HG03103 (cell line): ENCODE measurements at regions not wholly inside any gene's neighbourhood (a gene's known extent, or its start where the extent isn't known, plus 50 kb on each side); places are given as distances from the start of the nearest gene placed in this dataset.

Experiments
- ATAC-seq: cut with Tn5 transposase; IDR thresholded peaks from one replicate; pipeline ENCODE4 v1.9.1; 2021; ENCODE audit warnings: low read depth; ENCODE audit not compliant: unreplicated experiment

DNA sequence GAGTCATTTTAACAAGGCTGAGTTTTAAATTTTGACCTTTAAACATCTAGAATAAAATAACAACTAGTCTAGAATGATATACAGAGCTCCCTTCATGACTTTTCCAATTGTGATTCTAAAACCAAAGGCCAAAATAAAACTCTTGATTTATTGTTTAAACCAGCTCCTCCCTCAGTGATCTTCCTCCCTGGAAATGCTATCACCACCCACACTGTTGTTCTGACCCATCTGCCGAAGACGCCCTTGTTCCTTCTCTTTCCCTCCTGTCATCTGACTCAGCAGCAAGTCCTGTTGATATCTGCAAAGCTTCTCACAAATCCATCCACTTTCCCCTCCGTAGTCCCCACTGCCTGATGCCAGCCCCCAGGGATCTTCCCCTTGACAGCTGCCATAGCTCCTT is 231.6 kb upstream of the DYNLRB2 start:
- no peak for ATAC-seq

DNA sequence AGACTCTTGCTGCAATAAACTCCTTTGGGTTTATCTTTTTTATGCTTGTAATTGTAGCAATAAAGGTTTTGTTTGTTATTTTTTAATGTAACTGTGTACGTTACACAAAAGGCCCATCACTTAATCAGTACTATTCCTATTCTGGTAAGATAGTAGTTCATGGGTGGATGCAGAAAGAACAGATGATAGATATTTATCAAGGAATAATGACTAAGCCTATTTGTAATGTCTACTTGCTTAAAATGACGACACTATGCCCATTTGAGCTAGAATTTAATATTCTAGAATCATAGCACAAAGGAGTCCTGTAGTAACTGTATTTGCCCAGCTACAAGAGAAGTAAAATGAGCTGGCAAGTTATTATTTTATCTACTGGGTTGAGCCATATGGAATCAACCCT is 235.4 kb upstream of the DYNLRB2 start:
- no peak for ATAC-seq

DNA sequence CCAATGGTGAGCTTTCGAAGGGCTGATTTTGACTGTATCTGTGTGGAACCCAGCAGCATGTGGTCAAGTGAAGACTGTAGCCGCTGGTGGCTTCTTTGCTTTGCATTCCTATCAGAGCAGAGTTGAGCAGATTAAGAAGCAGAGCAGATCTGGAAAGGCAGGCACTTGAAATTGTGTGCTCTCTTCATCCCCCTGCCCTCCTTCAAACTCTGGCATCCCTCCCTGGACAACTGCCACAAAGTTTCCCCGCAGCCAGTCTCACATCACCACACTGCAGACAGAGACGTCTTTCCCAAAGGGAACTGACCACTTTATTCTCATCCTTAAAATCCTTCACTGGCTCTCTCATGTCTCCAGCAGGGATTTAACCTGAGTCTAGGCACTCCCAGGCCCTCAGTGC is 237.1 kb upstream of the DYNLRB2 start:
- no peak for ATAC-seq

DNA sequence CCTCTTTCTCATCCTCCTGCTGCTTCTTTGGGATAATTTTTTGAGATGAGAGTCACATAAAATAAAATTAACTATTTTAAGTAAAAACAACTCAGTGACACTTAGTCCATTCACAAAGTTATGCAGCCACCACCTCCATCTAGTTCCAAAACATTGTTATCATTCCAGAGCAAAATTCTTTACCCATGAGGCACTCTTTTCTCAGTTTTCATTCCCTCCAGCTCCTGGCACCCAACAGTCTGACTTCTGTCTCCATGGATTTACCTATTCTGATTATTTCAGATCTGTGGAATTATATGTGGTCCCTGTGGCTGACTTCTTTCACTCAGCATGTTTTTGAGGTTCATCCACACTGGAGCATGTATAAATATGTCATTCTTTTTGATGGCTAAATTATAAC is 239.9 kb upstream of the DYNLRB2 start:
- ATAC-seq: no peak

DNA sequence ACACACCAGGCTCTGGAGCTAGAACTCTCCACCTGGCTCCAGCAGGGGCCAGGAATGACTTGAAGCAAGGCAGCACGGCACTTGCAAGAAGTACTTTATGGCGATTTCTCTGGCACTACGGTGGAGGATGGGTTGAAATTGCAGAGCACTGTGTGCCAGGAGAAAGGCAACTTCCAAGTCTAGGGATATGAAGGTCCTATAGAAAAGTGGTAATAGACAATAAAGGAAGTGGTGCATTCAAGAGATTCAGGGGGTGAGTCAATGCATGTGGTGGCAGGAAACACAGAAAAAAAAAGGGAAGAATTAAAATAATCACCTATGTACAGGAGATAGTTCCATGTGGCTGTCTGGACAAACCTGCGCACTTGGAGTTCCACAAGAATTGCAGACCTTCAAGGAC is 240.3 kb upstream of the DYNLRB2 start:
- ATAC-seq: no peak

DNA sequence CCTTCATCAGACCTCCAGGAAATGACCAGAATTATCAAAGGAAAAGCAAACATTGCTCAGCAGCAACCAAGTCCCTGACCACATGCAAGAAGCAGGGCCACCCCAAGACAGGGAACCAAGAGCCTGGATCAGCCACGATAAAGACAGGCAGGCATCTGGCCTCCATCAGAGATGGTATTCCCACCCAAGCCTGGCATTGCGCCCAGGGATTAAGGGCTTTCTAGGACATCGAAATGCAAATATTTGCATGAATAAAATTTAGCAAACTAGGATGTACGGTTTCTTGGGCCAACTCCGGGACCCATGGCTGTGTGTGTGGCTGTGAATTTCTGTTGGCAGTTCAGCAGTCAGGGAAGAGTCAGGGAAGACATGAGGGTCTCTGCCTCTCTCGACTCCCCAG is 241.4 kb upstream of the DYNLRB2 start:
- no peak for ATAC-seq

DNA sequence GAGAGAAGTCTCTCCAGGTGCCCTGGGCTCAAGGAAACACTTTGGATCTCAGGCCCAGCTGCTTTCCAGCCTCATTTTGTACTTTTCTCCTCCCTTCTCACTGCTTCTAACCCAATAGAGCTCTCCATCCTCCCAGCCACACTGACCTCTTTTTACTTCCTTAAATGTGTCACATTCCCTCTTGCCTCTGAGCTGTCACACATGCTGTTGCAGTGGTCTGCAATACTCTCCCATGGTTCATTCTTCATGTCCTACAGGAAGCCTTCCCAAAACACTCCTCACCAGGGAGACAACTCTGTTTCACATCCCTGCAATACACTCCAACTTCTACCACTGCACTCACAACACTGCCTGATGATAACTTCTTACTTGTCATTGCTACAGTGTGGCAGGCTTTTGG is 242.1 kb upstream of the DYNLRB2 start:
- ATAC-seq: no peak

DNA sequence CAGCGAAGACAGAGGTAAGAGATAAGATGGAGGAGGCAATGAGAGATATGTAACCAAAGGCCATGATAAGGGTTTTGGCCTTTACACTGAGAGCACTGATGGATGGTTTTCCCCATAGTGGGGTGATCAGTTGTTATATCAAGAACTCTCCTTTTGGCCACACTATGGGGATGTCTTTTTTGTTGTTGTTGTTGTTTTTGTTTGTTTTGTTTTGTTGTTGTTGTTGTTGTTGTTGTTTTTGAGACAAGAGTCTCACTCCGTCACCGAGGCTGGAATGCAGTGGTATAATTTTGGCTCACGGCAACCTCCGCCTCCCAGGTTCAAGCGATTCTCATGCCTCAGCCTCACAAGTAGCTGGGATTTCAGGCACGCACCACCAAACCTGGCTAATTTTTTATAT is 244.8 kb upstream of the DYNLRB2 start:
- ATAC-seq: no peak

DNA sequence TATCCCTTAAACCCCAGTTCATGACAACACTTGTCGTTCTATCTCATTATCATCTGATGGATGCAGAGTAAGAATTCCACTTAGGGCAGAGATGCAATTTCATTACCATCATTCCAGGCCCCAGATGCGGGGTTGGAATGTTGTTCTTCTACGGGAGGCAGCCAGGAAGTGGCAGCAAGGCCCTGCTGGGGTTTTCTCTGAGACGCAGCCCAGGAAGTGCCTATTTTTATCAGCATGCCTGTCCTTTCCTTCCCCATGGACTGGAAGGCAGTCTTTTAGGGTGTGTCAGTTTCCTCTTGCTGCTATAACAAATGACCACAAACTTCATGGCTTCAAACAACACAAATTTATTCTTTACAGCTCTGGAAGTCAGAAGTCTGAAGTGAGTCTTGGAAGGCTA is 246.6 kb upstream of the DYNLRB2 start:
- no peak for ATAC-seq

DNA sequence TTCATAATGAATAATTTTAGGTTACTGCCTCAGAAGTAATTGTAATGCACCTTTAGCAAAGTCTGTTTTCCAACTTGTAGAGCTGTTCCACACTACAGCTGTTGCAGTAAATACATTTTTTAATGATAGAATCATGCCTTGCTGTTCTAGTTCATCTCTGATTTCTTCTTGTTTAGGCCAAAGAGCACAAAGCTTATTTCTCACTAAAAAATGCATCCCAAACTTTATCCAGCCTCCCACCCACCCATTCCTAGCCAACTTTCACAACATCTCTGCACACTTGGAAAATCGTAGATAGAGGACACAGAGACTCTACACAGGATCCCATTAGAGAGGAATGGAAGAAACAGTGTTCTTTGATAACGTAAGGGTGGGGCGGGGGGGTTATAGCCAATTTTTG is 252.2 kb upstream of the DYNLRB2 start:
- no peak for ATAC-seq

DNA sequence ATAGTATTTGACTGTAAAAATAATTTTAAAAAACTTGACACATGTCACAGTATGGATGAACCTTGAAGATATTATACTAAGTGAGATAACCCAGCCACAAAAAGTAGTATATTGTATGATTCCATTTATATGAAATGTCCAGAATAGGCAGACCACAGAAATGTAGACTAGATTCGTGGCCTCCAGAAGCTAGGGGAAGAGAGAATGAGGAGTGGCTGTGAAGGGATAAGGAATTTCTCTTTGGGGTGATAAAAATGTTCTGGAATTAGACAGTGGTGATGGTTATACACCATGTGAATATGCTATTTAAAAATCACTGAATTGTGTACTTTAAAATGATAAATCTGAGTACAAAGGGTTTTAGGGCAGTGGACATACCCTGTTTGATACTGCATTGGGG is 253.1 kb upstream of the DYNLRB2 start:
- ATAC-seq: no peak

DNA sequence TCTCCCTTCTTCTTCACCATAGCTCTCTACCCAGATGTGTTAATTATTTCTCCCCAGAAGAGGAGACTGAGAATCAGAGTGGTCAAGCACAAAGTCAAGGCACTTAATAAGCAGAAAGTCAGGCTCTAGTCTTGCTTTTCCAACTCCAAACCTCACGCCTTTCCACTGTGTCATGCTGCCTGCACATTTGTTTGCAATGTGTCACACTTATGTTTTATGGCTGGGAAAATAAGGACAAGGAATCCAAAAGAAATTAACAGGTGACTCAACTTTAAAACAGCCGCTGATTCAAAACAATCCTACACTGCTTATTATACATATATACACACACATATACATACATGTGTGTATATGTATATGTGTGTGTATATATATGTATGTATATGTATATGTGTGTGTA is 255.7 kb upstream of the DYNLRB2 start:
- no peak for ATAC-seq

DNA sequence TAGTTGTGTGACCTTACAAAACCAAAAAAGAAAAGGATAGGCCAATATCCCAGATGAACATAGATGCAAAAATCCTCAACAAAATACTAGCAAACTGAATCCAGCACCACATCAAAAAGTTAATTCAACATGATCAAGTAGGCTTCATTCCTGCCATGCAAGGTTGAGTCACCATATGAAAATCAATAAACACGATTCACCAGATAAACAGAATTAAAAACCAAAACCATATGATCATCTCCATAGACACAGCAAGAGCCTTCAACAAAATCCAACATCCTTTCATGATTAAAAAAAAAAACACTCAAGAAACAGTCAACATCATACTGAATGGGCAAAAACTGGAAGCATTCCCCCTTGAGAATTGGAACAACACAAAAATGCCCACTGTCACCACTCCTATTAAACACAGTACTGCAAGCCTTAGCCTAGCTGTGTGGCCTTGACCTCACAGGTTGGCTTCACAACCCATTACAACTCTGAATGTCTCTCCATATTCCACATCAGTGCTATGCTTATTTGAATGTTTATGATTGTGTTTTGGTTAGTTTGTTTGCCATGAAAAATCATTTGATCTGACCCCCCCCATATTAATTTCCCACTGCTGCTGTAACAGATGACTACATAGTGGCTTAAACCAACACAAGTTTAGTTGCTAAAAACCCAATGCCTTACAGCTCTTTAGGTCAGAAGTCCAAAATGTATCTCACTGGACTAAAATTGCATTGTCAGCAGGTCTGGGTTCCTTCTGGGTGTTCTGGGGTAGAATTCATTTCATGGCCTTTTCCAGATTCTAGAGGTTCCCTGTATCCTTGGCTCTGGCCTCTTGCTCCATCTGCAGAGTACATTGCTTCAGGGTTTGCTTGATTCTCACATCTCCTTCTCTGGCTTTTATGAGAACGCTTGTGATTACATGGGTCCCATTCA is 257.1 kb upstream of the DYNLRB2 start:
- no peak for ATAC-seq

DNA sequence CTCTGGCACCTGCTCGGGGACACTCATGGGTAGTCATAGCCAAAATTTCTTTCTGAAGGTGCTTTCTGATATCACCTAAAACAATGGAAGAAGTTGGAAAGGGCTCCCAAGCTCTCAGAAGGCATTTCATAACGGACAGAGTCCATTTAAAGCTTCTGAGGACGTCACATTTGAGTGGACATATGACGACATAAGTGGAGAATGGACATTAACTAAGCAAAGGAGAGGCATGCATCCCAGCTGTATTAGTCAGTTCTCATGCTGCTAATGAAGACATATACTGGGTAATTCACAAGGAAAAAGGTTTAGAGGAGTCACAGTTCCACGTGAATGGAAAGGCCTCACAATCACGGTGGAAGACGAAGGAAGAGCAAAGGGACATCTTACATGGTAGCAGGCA is 260.2 kb upstream of the DYNLRB2 start:
- ATAC-seq: no peak

DNA sequence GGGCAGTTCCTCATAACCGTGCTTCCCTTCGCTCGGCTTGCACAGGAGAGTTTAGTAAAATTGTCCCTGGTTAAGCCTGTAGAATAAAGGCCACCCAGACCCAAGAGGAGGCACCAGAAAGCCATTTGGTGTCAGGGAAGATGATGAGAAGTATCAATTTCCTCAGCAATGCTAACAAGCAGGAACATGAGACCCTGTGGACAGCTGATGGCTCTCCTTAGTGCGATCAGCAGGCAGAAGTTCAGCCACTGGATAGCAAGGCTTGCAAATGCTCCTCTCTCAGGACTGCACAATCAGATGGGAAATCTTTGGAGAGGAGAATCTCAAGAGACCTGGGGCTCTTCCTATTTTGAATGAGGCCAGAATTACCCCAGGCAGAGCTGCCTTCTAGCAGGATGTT is 261.1 kb upstream of the DYNLRB2 start:
- ATAC-seq: no peak

DNA sequence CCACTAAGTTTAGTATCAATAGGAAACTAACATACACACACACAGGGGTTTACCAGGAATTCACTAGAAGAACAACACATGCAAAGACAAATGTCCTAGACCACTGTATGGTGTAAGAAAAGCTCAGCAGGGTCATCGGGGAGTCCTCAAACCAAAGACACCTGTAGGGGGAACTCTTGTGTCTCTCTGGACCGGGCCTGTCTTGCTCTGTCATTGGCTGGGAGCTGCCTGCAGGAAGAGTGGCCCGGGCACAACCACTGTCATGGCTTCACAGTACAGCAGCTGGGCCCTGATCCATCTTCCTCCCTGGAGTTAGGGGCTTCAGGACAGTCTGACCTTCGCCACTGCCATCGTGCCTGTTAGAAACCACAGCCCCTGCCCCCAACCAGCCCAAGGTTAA is 263.6 kb upstream of the DYNLRB2 start:
- no peak for ATAC-seq

DNA sequence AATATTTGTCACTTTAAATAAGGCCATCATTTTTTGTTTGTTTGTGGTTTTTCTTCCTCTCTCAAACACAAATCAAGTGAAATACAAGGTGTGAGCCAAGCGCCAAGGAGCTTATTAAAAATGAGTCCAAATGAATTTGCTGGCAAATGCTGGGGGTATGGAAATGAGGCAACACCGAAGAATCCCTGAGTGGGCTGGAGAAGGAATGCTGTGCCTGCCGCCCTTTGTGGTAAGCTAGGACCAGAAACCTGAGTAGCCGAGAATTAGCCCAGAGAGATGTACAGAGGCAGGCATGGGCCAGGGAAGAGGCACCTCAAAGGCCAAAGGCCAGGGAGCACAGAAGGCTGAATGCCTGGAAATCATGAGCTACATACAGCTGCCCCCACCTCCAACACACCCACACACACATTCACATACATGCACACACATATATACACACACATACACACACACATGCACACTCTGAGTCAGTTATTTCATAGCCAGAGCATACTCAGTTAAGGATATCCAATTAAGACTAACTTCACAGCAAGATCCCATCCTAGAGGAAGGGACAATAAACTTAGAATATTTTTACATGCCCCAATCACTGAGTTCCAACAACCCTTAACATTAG is 266.1 kb upstream of the DYNLRB2 start:
- no peak for ATAC-seq

DNA sequence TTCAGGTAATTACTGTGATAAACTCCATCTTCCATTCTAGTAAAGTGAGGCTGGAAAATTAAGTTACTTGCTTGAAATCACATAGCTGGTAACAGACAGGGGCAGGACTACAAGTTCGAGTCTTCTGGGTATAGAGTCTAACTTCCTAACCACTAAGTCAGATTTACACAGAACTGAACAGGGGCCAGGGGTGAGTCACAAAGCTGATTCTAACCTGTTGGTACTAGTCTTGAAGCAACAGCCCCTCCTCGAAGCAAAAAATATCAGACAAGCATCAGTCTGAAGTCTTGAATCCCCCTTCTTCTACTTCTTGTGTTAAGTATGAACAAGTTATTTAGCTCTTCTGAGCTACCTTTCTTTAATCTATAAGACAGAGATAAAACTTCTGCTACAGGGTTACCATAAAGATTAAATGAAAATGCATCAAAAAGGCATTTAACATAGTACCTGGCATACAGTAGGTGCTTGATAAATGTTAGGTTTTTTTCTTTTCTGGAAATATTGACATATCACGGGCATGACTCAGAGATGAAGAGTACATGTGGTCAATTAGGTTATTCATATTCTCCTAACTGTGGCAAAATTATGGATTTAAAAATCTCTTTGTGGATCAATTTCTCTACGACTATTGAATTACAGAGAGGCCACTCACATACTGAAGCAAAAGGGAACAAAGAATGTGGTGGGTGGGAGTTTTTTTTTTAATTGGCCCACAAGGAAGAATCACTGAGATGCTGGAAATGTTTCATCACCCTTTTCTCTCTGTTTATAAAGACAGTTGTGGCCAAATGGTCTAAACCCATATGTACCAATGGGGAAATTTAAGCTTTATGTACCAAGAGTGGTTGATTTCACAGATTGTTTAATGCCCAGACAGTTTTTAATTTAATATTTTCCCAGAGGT is 266.9 kb upstream of the DYNLRB2 start:
- no peak for ATAC-seq

DNA sequence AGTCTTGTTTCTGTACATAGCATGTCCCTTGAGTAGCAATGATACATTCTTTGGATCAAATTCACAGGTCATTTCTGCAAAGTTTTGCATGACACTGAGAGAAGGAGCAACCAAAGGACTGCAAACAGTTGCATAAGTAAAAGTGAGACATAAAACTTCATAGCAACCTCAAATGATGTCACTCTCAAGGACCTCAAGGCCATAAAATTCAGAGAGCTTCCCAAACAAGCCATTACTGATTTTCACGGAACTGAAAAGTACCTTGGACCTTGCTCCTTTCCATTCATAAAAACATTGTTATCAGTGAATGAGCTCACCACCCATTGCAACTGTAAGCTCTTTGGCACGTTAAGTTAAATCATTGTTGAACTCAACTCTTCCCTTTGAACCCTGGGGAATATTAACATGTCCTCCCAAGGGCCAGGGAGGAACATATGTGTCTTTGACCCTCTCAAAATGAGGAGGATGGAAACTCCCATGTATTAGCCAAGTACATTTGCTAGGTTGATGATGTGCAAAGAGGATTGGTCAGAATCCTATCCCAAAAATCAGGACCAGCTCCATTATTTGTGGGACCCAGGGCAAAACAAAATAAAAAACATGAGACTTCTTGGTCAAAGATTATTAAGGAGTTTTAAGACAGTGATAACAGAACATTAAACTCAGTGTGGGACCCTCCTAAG is 275.0 kb upstream of the DYNLRB2 start:
- no peak for ATAC-seq

DNA sequence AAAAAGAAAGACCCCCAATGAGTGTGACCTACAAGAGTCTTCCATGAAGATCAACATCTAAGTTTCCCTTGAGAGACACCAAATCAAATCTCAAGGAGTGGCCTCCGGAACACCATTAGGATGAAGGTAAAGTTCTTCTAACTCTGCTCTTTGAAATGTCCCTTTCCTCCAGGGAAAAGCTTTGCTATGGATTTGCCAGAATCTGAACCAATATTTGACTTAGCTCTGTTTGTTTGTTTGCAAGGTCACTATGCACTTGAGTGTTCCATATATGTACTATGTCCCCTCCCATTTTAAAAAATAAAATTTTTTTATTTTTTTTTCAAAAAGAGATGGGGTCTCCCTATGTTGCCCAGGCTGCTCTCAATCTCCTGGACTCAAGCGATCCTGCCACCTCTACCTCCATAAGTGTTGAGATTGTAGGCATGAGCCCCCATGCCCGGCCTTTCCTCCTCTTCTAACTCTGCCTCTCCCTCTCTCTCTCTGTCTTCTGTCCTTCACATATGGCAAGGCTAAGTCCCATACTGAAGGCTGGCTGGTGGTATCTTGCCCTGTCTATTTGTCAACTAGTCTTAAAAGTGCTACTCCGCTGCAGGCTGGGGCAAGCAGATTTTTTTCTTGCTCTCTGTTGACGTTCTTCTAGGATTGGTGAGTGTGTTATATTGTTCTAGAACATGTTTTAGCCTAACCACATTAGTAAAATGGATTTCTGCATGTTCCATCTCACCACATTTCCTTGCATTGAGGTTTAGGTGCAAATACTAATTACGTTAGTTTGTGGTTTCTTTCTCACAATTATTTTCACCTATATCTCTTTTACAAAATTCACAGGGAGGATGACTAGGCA is 276.7 kb upstream of the DYNLRB2 start:
- no peak for ATAC-seq
